Uterus (tissue), 3 donors: ENCODE measurements at regions not wholly inside any gene's neighbourhood (a gene's known extent, or its start where the extent isn't known, plus 50 kb on each side); places are given as distances from the start of the nearest gene placed in this dataset.

ENCODE experiments used
- DNase-seq, 2 donors: peaks; one replicate each; pipeline ENCODE4 v3.0.0-alpha.2; 2019 to 2020
- H3K27ac ChIP-seq, 2 donors: fragments of 200-600 bp; sonication (generic); 1 replicate in 1 of 2; 2 replicates in 1 of 2; pipeline ENCODE4 v1.5.1; 2016 to 2018
- H3K27me3 ChIP-seq, 2 donors: fragments of 200-600 bp; sonication (generic); one replicate each; pipeline ENCODE4 v1.5.1; 2018 to 2019; ENCODE audit warnings: control low read depth in 1 of 2
- H3K36me3 ChIP-seq, 2 donors: fragments of 200-600 bp; sonication (generic); one replicate each; pipeline ENCODE4 v1.5.1; 2019; ENCODE audit warnings: control low read depth in 1 of 2
- H3K4me1 ChIP-seq, 2 donors: fragments of 200-600 bp; sonication (generic); one replicate each; pipeline ENCODE4 v1.5.1; 2018 to 2019; ENCODE audit warnings: control low read depth in 1 of 2
- H3K4me3 ChIP-seq, 2 donors: fragments of 200-600 bp; sonication (generic); 1 replicate in 1 of 2; 2 replicates in 1 of 2; pipeline ENCODE4 v1.5.1; 2018 to 2019; ENCODE audit warnings: mild to moderate bottlenecking in 1 of 2
- H3K9me3 ChIP-seq, 2 donors: fragments of 200-600 bp; sonication (generic); one replicate each; pipeline ENCODE4 v1.5.1; 2019; ENCODE audit warnings: control low read depth in 1 of 2
- POLR2A ChIP-seq, 2 donors: fragments of 450-650 bp; IDR thresholded peaks; one replicate each; pipeline ENCODE4 v1.6.1; 2016; ENCODE audit warnings: antibody characterized with exemption in 2 of 2, mild to moderate bottlenecking in 1 of 2, moderate library complexity in 1 of 2
- intact Hi-C: fragments of 100-400 bp; cut with DNase I; formaldehyde crosslinking; loops from one replicate; pipeline ENCODE4 v1.15.1; 2023; ENCODE audit warnings: low total_unique reads
- TF ChIP-seq, protein P1 (sequence below), 4 experiments: fragments of 200-600 bp in 2 of 4; fragments of 450-650 bp in 2 of 4; sonication (generic) in 2 of 4; IDR thresholded peaks; one replicate each; pipeline ENCODE4 v1.5.1; 2016 to 2019; ENCODE audit warnings: antibody characterized with exemption in 4 of 4, mild to moderate bottlenecking in 2 of 4, moderate library complexity in 1 of 4
- donor health status: DM: yes; HTN: yes; CAD: no.

DNA sequence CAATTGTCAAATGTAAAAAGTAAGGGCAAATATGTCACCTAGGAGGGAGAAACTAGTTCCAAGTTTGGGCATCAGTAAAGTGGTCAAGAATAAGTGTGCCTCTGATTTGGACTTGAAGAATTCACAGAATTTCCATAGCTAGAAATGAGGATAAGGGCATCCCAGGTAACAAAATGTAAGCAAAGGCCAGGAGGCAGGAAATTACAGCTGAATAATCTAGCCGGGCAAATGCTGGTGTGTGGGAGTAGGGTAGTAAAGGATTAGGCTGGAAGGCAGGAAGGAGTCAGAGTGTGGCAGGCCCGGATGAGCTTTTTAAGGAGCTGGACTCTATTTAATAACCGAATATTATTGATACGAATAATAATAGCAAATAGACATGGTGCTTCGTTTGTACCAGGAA, 144.9 kb upstream of the EGFLAM start:
- Histone ChIP-seq H3K9me3 (no peaks in the 10 kb centered on the region), H3K4me3 (no peak overlapping the region), H3K36me3 (no peaks in the 10 kb centered on the region), H3K27ac (no peak overlapping the region), H3K27me3 (no peaks in the 10 kb centered on the region), H3K4me1 (no peaks in the 10 kb centered on the region)
- no peak for DNase-seq
- intact Hi-C loops = no loop called here
- TF ChIP-seq, protein P1, sequence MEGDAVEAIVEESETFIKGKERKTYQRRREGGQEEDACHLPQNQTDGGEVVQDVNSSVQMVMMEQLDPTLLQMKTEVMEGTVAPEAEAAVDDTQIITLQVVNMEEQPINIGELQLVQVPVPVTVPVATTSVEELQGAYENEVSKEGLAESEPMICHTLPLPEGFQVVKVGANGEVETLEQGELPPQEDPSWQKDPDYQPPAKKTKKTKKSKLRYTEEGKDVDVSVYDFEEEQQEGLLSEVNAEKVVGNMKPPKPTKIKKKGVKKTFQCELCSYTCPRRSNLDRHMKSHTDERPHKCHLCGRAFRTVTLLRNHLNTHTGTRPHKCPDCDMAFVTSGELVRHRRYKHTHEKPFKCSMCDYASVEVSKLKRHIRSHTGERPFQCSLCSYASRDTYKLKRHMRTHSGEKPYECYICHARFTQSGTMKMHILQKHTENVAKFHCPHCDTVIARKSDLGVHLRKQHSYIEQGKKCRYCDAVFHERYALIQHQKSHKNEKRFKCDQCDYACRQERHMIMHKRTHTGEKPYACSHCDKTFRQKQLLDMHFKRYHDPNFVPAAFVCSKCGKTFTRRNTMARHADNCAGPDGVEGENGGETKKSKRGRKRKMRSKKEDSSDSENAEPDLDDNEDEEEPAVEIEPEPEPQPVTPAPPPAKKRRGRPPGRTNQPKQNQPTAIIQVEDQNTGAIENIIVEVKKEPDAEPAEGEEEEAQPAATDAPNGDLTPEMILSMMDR (IDR thresholded peaks at IDR 0.05) = no peak
- TF ChIP-seq POLR2A (IDR thresholded peaks at IDR 0.05) = no peak

DNA sequence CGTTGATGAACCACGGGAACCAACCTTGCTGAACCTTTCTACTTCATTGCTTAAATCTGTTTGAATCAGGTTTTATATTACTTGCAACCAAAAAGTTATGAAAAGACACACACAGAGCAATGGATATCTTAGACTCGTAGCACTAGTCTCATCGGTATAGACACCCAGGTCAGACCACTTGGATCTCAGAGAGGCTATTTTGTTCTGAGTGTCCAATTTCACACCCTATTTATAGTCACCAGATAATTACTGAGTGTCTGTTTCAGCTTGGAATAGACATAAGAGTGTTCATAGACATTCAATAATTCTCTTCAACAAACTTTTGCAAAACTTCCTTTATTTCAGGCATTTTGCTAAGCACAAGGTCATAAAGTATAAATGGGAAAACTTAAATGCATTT, 145.4 kb upstream of the EGFLAM start:
- TF ChIP-seq POLR2A (IDR thresholded peaks at IDR 0.05) = no peak
- TF ChIP-seq, protein P1 (IDR thresholded peaks at IDR 0.05) = no peak
- intact Hi-C loops = no loop called here
- no peaks in the 10 kb centered on the region for H3K36me3 ChIP-seq
- H3K4me1 ChIP-seq = no peaks in the 10 kb centered on the region
- no peak for DNase-seq
- no peak overlapping the region for H3K4me3 ChIP-seq
- H3K9me3 ChIP-seq = no peaks in the 10 kb centered on the region
- no peak overlapping the region for H3K27ac ChIP-seq
- no peaks in the 10 kb centered on the region for H3K27me3 ChIP-seq

DNA sequence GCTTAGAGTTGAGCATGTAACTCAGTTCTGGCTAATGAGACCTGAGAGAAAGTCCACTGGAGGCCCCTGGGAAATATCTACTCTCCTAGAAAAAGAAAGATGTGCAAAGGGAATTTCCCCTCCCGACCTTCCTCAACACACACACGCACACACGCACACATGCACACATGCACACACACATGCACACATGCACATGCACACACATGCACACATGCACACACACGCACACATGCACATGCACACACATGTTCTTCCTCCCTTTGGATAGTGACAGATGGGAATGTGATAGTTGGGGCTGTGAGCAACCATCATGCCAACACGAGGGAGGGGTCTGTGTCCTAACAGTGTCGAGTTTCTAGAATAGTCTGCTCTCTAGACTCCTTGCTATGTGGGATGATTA, 148.2 kb upstream of the EGFLAM start:
- no peaks in the 10 kb centered on the region for H3K4me1 ChIP-seq
- intact Hi-C loops = no loop called here

DNA sequence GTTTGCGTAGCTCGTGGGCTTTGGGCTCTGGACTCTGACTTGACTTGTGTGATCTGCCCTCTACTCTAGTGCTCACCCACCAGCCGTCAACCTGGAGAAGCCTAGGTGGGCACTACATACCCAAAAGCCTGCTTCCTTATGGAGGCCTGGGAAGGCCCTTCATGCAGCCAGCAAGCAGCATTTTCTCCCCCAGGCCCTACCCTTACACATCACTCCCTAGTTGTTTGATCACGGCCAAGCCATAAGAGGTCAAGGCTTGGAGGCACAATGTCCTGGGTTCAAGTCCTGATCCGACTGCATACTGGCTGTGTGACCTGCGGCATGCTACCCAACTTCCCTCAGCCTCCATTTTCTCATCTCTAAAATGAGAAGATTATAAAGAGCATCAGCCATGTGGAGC, 151.3 kb upstream of the EGFLAM start:
- no peaks in the 10 kb centered on the region for H3K4me1 ChIP-seq
- H3K9me3 ChIP-seq = no peaks in the 10 kb centered on the region
- intact Hi-C loops = no loop called here
- no peaks in the 10 kb centered on the region for H3K36me3 ChIP-seq
- no peak for DNase-seq
- H3K27ac ChIP-seq = no peak overlapping the region
- no peaks in the 10 kb centered on the region for H3K27me3 ChIP-seq
- TF ChIP-seq, protein P1 (IDR thresholded peaks at IDR 0.05) = no peak
- TF ChIP-seq POLR2A (IDR thresholded peaks at IDR 0.05) = no peak
- H3K4me3 ChIP-seq = no peak overlapping the region

More for the DNA sequence above, 148.2 kb upstream of the EGFLAM start:
- TF ChIP-seq, protein P1 (IDR thresholded peaks at IDR 0.05) = no peak
- no peak for TF ChIP-seq POLR2A (IDR thresholded peaks at IDR 0.05)
- H3K27ac ChIP-seq = no peak overlapping the region
- no peak overlapping the region for H3K4me3 ChIP-seq
- no peak for DNase-seq
- no peaks in the 10 kb centered on the region for H3K9me3 ChIP-seq
- no peaks in the 10 kb centered on the region for H3K27me3 ChIP-seq
- H3K36me3 ChIP-seq = no peaks in the 10 kb centered on the region

DNA sequence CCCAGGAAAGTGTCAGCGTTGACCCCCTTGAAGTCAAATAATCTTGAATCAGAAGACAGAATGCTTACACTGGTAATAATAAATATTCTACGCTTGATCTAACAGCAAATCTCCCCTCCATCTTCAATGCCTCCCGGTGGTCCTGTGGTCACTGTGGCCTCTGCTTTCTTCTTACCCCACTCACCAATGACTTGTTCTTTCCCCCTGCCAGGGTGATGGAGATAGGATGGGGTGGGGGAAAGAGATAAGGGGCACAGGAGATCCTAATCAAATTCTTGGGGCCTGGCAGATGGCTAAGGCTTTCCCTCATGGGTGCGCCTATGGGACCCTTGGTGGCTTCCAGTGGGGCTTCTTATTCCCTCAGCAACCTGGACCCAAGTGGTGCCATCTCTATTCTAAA, 152.6 kb upstream of the EGFLAM start:
- TF ChIP-seq, protein P1 (IDR thresholded peaks at IDR 0.05) = no peak
- no peak for TF ChIP-seq POLR2A (IDR thresholded peaks at IDR 0.05)
- no peak for DNase-seq
- intact Hi-C loops = no loop called here
- Histone ChIP-seq H3K9me3 (no peaks in the 10 kb centered on the region), H3K36me3 (no peaks in the 10 kb centered on the region), H3K4me1 (no peaks in the 10 kb centered on the region), H3K27me3 (no peaks in the 10 kb centered on the region), H3K27ac (no peak overlapping the region), H3K4me3 (no peak overlapping the region)
